ENCODE measurements at regions not wholly inside any gene's neighbourhood (a gene's known extent, or its start where the extent isn't known, plus 50 kb on each side); places are given as distances from the start of the nearest gene placed in this dataset.

GRCh38 chr22:48665311-48665995 lies 1162.2 kb downstream of the BRD1 start:
- DNase-seq = no peak

DNA sequence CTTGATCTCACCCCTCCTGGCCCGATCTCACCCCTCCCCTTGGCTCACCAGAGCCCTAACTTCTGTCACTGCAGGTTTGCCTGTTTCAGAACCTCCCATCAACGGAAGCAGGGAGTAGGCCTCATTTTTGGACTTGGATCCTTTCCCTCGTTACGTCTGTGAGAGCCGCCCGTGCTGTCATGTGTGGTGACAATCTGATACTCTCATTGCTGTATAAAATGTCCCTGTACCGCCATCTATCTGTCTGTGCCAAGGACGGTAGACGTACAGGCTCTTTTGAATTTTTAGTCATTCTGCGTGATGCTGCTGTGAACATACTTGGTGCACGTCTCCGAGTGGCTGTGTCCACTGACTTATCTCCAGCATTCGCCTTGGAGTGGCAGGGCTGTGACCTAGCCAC lies 1163.1 kb downstream of the BRD1 start:
- DNase-seq = no peak

- peak; percentile 38 for DNase-seq
These were observed 1164.4 kb downstream of the BRD1 start for GRCh38 chr22:48663297-48663696.

GRCh38 chr22:48662476-48663135 lies 1165.1 kb downstream of the BRD1 start:
- DNase-seq = no peak

DNA sequence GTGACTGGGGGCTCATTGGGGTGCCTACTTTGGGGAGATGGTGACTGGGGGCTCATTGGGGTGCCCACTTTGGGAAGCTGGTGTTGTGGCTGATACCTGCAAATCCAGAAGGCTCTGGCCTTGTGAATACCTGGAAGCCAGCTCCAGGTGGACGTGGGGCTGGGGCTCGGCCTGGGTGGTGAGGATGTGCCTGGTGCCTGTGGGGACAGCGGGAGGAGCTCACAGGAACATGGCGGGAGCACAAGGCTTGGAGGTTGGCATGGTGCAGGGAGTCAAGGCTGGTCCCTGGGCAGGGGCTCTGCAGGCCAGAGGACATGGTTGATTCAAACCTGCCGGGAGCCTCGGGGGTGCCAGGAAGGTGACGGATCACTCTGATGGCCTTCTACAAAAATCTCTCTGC lies 1165.7 kb downstream of the BRD1 start:
- no peak for DNase-seq

DNA sequence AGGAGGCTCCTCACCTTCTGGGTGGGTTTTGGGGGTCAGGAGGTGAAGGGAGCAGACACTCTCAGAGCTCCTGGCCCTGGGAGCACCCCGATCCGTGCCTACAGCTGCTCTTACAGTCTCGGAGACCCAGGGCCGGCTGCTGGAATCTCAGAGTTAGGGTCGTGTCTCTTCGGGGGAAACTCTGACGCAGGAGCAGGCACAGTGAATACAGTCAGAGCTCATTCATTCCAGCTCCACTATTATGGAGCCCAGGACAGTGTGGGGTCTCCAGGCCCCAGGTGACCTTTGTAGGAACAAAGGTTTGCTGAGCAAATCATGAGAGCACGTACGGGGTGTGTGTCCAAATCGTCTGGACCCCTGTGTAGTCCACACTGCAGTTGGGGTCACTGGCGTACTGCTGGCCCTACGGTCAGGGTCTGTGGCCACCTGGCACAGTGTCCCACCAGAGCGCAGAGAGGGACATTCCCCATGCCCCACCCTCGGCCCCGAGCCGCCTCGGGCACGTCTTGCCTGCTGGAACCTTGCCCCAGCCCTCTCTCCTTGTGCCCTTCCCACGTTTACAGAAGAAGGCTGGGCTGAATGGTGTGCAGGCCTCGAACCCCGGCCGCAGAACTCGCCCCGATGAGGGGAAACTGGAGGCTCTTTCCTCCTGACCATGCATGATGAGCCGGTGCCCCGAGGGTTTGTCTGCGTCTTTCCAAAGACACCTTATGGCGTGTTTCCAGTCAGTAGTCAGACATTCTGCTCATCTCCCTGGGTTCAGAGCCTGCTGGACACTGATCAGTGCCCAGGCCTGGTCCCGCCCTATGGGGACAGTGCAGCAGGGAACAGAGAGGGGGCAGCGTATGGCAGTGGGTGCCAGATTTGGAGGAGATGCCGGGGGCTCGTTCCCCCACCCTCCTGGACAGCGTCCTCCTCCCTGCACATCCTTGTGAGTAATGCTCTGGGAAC lies 1166.6 kb downstream of the BRD1 start:
- DNase-seq = no peak

- DNase-seq = no peak
These were observed 1167.4 kb downstream of the BRD1 start for GRCh38 chr22:48660104-48660789.

DNA sequence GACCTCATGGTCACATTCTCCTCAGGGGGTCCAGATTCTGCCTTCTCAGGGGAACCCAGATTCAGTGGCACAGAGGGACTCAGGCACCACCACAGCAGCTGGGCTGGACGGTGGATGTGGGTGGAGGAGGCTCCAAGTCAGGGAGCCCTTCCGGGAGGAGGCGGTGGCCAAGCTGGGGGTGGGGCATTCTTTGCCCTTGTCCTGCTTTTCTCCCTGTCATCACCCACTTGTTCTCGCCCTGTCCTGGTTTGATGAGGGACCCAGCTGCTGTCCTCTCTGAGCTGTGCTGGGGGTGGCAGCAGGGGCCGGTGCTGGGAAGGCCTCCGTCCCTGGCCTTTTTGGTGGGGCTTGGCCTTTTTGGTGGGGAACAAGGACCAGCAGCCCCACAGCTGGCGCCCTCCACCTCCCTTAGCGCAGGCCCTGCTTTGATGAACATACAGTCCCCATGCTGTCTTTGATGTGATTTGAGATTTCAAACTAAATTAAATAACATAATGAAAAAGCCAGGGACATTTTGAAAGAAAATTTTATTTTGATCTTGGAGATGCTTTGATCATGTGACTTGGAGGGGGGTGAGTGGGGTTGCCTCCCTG lies 1168.2 kb downstream of the BRD1 start:
- DNase-seq = no peak

GRCh38 chr22:48658871-48659270 lies 1168.8 kb downstream of the BRD1 start:
- no peak for DNase-seq

- DNase-seq = no peak
These were observed 1169.4 kb downstream of the BRD1 start for GRCh38 chr22:48658246-48658645.

GRCh38 chr22:48654492-48654891 lies 1173.2 kb downstream of the BRD1 start:
- no peak for DNase-seq

DNA sequence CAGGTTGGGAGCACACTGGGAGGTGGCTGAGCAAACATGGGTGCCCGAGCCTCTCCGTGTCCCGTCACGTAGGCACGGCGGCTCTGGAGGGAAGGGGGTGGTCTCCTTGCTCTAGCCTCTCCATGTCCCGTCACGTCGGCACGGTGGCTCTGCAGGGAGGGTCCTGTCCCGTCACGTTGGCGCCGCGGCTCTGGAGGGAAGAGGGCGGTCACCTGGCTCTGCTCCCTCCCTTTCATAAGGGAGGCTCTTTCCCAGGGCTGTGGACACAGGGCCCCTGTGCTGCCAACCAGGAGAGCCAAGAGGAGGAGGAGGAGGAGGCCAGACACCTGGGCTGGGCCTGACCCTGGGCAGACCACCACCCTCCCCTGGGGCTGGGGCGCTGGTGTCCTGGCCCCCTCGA lies 1173.7 kb downstream of the BRD1 start:
- DNase-seq = no peak

GRCh38 chr22:48653306-48653705 lies 1174.4 kb downstream of the BRD1 start:
- DNase-seq = no peak

GRCh38 chr22:48652796-48653195 lies 1174.9 kb downstream of the BRD1 start:
- DNase-seq = no peak

GRCh38 chr22:48651981-48652538 lies 1175.6 kb downstream of the BRD1 start:
- no peak for DNase-seq

DNA sequence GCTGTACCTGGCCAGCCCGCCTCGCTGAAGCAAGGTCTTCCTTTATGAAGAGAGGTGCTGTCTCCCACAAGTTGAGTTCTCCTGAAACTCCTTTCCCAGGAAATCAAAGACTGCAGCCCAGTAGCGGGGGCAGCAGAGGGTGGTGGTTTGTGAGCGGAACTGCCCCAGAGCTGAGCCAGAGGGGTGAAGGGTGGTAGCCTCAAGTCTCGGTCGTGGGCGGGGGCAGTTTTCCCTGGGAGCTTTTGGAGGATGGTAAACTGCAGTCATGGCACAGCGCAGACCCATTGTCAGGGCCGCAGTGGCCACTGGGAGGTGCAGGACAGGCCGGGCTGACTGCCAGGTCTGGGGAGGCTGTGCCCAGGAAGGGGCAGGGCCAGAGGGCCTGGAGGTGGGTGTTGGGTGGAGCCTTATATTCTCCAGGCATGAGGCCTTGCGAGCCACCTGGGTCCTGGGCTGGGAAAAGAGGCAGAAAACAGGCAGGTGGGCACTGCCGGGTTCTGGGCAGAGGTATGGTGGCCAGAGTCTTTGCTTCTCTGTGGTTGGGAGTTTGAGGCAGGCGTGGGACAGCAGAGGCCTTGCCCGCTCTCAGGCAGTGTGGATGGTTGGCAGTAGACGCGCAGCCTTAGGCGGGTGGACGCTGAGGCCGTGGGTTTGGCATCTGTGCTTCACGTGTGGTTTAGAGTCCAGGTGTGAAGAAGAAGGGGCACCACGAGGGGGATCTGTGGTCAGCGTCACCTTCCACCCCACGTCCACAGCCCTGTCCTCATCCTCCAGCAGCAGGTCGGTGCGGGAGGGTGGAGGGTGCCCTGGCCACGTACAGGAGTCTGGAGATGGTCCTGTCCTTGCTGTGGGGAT lies 1176.4 kb downstream of the BRD1 start:
- no peak for DNase-seq

DNA sequence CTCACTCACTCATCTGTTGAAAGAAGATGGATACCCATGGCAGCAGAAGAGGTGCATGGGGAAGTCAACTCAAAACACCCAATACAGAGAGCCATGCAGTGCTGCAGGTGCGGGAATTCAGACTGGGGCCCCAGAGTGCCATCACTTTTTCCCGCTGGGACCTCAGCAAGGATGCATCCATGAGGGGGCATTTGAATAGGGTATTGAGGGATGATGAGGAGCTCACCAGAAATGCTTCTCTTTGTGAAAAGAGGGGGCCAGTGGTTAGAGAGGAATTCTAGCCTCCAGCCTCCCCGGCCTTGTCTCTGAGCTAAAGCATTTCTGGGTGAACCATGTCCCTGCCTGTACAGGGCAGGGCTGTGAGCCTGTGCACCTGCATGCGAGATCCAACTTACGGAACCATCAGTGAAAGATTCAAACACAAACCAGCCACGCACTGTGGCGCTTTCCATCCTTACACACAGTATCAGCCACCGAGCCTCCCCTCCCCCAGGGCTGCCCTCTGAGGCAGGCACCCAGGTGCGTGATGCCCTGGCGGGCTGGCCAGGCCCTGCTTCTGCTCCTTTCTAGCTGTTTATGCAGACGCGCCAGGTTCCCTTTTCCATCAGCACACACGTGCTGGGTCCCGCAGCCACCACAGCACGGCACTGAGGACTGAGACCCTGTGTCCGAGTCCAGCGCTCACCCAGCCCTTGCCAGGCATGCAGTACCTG lies 1177.2 kb downstream of the BRD1 start:
- no peak for DNase-seq

GRCh38 chr22:48649466-48649865 lies 1178.2 kb downstream of the BRD1 start:
- no peak for DNase-seq

GRCh38 chr22:48649031-48649430 lies 1178.6 kb downstream of the BRD1 start:
- DNase-seq = no peak
